ENCODE measurements at regions not wholly inside any gene's neighbourhood (a gene's known extent, or its start where the extent isn't known, plus 50 kb on each side); places are given as distances from the start of the nearest gene placed in this dataset.
"Not testable (repeated sequence)": the region's sequence is repeated elsewhere in the genome, so short reads cannot be mapped to it uniquely, and the experiment has no call there.

- DNase-seq (ENCODE audit: low spot score): not testable (repeated sequence)
These were observed 122.3 kb upstream of the LIFR start for GRCh38 chr5:38678697-38679096.

- no peak for DNase-seq (ENCODE audit: low spot score)
These were observed 123.8 kb upstream of the LIFR start for GRCh38 chr5:38680094-38680825.

- no peak for DNase-seq (ENCODE audit: low spot score)
These were observed 124.7 kb upstream of the LIFR start for GRCh38 chr5:38681029-38681706.

GRCh38 chr5:38681966-38682365, 125.5 kb upstream of the LIFR start:
- DNase-seq (ENCODE audit: low spot score): no peak

- DNase-seq (ENCODE audit: low spot score): no peak
These were observed 130.2 kb upstream of the LIFR start for GRCh38 chr5:38686658-38687057.

GRCh38 chr5:38692346-38692745, 135.9 kb upstream of the LIFR start:
- DNase-seq (ENCODE audit: low spot score): no peak

- DNase-seq (ENCODE audit: low spot score): no peak
These were observed 136.5 kb upstream of the LIFR start for GRCh38 chr5:38692781-38693527.

- DNase-seq (ENCODE audit: low spot score): peak; percentile 15
These were observed 138.8 kb upstream of the LIFR start for GRCh38 chr5:38695021-38695958.

GRCh38 chr5:38697013-38697412, 140.6 kb upstream of the LIFR start:
- DNase-seq (ENCODE audit: low spot score): peak; percentile 7

GRCh38 chr5:38705529-38705928, 140.3 kb upstream of the OSMR start:
- not testable (repeated sequence) for DNase-seq (ENCODE audit: low spot score)

GRCh38 chr5:38706376-38706775, 139.4 kb upstream of the OSMR start:
- DNase-seq (ENCODE audit: low spot score): no peak

GRCh38 chr5:38707352-38708210, 138.2 kb upstream of the OSMR start:
- DNase-seq (ENCODE audit: low spot score): no peak

GRCh38 chr5:38709678-38710306, 136.0 kb upstream of the OSMR start:
- no peak for DNase-seq (ENCODE audit: low spot score)

- no peak for DNase-seq (ENCODE audit: low spot score)
These were observed 135.2 kb upstream of the OSMR start for GRCh38 chr5:38710627-38711026.

- no peak for DNase-seq (ENCODE audit: low spot score)
These were observed 133.4 kb upstream of the OSMR start for GRCh38 chr5:38712391-38712790.

GRCh38 chr5:38714240-38714639, 131.6 kb upstream of the OSMR start:
- no peak for DNase-seq (ENCODE audit: low spot score)

GRCh38 chr5:38714703-38715355, 131.0 kb upstream of the OSMR start:
- no peak for DNase-seq (ENCODE audit: low spot score)

- peak; percentile 67 for DNase-seq (ENCODE audit: low spot score)
These were observed 130.1 kb upstream of the OSMR start for GRCh38 chr5:38715696-38716095.

- DNase-seq (ENCODE audit: low spot score): no peak
These were observed 129.3 kb upstream of the OSMR start for GRCh38 chr5:38716516-38716915.
